Right lobe of liver (tissue), 4 donors: ENCODE measurements at regions not wholly inside any gene's neighbourhood (a gene's known extent, or its start where the extent isn't known, plus 50 kb on each side); places are given as distances from the start of the nearest gene placed in this dataset.

Experiments
- POLR2A ChIP-seq: fragments of 450-650 bp; IDR thresholded peaks from one replicate; pipeline ENCODE4 v1.6.1; 2017; ENCODE audit warnings: antibody characterized with exemption, mild to moderate bottlenecking
- TF ChIP-seq, protein P1 (sequence below), 4 donors: fragments of 200-600 bp in 3 of 4; fragments of 450-650 bp in 1 of 4; IDR thresholded peaks; one replicate each; pipeline versions ENCODE4 v1.5.1 to v1.8.0; 2016 to 2022; ENCODE audit warnings: antibody characterized with exemption in 4 of 4, mild to moderate bottlenecking in 2 of 4
- donor health status: DM: no; HTN: no; CAD: no.
- donor health status: DM: no; HTN: no; CAD: no.
- donor health status: DM: no; HTN: yes; CAD: no.

DNA sequence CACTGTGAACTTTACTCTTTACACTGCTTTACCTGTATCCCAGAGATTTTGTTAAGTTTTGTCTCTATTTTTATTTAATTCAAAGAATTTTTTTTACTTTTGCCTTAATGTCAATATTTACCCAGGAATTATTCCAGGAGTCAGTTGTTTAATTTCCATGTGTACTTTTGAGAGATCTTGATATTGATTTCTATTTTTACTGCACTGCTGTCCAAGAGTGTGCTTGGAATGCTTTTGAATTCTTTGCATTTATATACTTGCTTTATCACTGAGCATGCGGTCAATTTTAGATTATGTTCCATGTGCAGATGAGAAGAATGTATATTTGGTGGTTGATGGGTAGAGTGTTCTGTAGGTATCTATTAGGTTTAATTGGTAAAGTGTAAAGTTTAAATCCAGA, 461.0 kb upstream of the GBE1 start:
- TF ChIP-seq, protein P1, sequence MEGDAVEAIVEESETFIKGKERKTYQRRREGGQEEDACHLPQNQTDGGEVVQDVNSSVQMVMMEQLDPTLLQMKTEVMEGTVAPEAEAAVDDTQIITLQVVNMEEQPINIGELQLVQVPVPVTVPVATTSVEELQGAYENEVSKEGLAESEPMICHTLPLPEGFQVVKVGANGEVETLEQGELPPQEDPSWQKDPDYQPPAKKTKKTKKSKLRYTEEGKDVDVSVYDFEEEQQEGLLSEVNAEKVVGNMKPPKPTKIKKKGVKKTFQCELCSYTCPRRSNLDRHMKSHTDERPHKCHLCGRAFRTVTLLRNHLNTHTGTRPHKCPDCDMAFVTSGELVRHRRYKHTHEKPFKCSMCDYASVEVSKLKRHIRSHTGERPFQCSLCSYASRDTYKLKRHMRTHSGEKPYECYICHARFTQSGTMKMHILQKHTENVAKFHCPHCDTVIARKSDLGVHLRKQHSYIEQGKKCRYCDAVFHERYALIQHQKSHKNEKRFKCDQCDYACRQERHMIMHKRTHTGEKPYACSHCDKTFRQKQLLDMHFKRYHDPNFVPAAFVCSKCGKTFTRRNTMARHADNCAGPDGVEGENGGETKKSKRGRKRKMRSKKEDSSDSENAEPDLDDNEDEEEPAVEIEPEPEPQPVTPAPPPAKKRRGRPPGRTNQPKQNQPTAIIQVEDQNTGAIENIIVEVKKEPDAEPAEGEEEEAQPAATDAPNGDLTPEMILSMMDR (IDR thresholded peaks at IDR 0.05), result no peak
- TF ChIP-seq POLR2A, result no peak
